ENCODE measurements at regions not wholly inside any gene's neighbourhood (a gene's known extent, or its start where the extent isn't known, plus 50 kb on each side); places are given as distances from the start of the nearest gene placed in this dataset.

DNA sequence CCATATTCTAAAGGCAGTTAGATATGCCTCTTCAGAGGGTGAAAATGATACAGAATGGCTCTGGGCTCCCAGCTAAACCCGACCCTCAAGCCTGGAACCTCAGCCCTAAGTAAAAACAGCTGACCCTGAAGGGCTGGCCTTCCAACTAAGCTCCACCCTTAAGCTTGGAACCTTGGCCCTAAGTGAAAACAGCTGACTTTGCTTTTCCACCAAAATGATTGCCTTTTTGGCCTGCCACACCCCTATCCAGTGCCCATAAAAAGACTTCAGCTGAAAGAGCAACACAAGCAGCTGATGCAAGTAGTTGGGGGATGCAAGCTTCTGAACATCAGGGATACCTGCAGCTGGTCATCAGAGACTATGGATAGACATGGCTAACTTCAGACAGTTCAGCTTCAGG lies 647.4 kb upstream of the SGCD start:
- H4K20me1 ChIP-seq (ENCODE audit: insufficient read depth, low read length) = no peaks in the 10 kb centered on the region
- H3K9me3 ChIP-seq (ENCODE audit: control insufficient read depth, insufficient read depth, low read length) = peaks cover 14% of the 10 kb centered on the region
- H2AK9ac ChIP-seq (replicated peaks; ENCODE audit: low read depth, low read length, poor library complexity) = no peak overlapping the region
- H4K5ac ChIP-seq (ENCODE audit: low read depth, low read length) = no peak overlapping the region
- dilution Hi-C loops (cut with HindIII; ENCODE audit: low sequenced_read_pairs, unreplicated experiment) = no loop called here
- H3K14ac ChIP-seq (replicated peaks; ENCODE audit: low read depth, low read length) = no peak overlapping the region
- no peak overlapping the region for H3K27ac ChIP-seq (ENCODE audit: insufficient read depth, low read length)
- no peak overlapping the region for H2BK120ac ChIP-seq (ENCODE audit: low read depth, low read length)
- no peak overlapping the region for H2BK5ac ChIP-seq (ENCODE audit: low read depth, low read length, poor library complexity, severe bottlenecking)
- H2BK20ac ChIP-seq (ENCODE audit: low read depth, low read length) = no peak overlapping the region
- H3K18ac ChIP-seq (ENCODE audit: low read depth, low read length) = no peak overlapping the region
- H3K9me1 ChIP-seq (ENCODE audit: insufficient read depth, low read length) = no peaks in the 10 kb centered on the region
- intact Hi-C loops (cut with micrococcal nuclease) = no loop called here
- H2AFZ ChIP-seq (replicated peaks; ENCODE audit: low read length, poor library complexity) = no peak overlapping the region
- H3K4me1 ChIP-seq (ENCODE audit: control insufficient read depth, insufficient read depth, low read length) = no peaks in the 10 kb centered on the region
- no TSS peak for BruUV-seq (replicated peaks)
- H3K4me3 ChIP-seq (ENCODE audit: insufficient read depth, low read depth, low read length) = no peak overlapping the region
- no peak overlapping the region for H2AK5ac ChIP-seq (ENCODE audit: low read depth, low read length)
- H3K4ac ChIP-seq (ENCODE audit: low read depth, low read length) = no peak overlapping the region
- H3K27me3 ChIP-seq (ENCODE audit: control insufficient read depth, insufficient read depth, low read length) = no peaks in the 10 kb centered on the region
- TF ChIP-seq MAFK (IDR thresholded peaks at IDR 0.05; ENCODE audit: low read depth, low read length) (peak; percentile 36; the same call in 1 of the 2 replicates), FOS (IDR thresholded peaks at IDR 0.05; ENCODE audit: low read depth, low read length) (no peak)
- WGBS, 2 experiments (ENCODE audit: extremely low coverage in 2 of 2, insufficient read length in 1 of 2) = 0% methylated on average over 1 of the region's 1 CpG; no CpG with 5 or more reads in 1 of the 2 experiments
- no peak overlapping the region for H4K8ac ChIP-seq (ENCODE audit: low read depth in 2 of 2, low read length in 2 of 2)
- no peak overlapping the region for H2BK15ac ChIP-seq (ENCODE audit: low read depth, low read length)
- no peak for ATAC-seq (ENCODE audit: low read depth)
- H3K4me2 ChIP-seq (ENCODE audit: low read depth, low read length) = no peak overlapping the region
- ChIA-PET CTCF (no interaction called here), POLR2A (ENCODE audit: unreplicated experiment) (no interaction called here)
- DNase-seq = no peak
- no peaks in the 10 kb centered on the region for H3K79me1 ChIP-seq (ENCODE audit: low read depth in 1 of 2, low read length in 2 of 2)
- in situ Hi-C loops (cut with MboI; ENCODE audit: low sequenced_read_pairs) = no loop called here
- no peak overlapping the region for H3K9ac ChIP-seq (ENCODE audit: low read depth, low read length)
- H4K91ac ChIP-seq (ENCODE audit: insufficient read depth, low read depth, low read length) = no peak overlapping the region
- no peak overlapping the region for H3K56ac ChIP-seq (ENCODE audit: extremely low read depth, insufficient read depth, low read length)
- no peaks in the 10 kb centered on the region for H3K36me3 ChIP-seq (ENCODE audit: control insufficient read depth, insufficient read depth, low read length)
- H3K23ac ChIP-seq (ENCODE audit: low read depth, low read length) = no peak overlapping the region
